Sigmoid colon (tissue), 4 donors: ENCODE measurements at regions not wholly inside any gene's neighbourhood (a gene's known extent, or its start where the extent isn't known, plus 50 kb on each side); places are given as distances from the start of the nearest gene placed in this dataset.

Experiments
- CTCF ChIP-seq, 4 experiments: fragments of 450-650 bp in 3 of 4; fragments of 200-600 bp in 1 of 4; IDR thresholded peaks; one replicate each; pipeline ENCODE4 v1.5.1; 2016 to 2019; ENCODE audit warnings: antibody characterized with exemption in 4 of 4, mild to moderate bottlenecking in 3 of 4, moderate library complexity in 2 of 4
- EP300 ChIP-seq, 4 donors: sonication (generic); formaldehyde crosslinking; IDR thresholded peaks; one replicate each; pipeline ENCODE4 v1.6.1; 2017; ENCODE audit warnings: antibody characterized with exemption in 4 of 4
- POLR2A ChIP-seq, 2 donors: fragments of 450-650 bp; IDR thresholded peaks; one replicate each; pipeline ENCODE4 v1.6.1; 2016; ENCODE audit warnings: antibody characterized with exemption in 2 of 2, mild to moderate bottlenecking in 2 of 2, moderate library complexity in 2 of 2
- POLR2AphosphoS5 ChIP-seq, 4 donors: sonication (generic); formaldehyde crosslinking; IDR thresholded peaks; one replicate each; pipeline ENCODE4 v1.6.1; 2017; ENCODE audit warnings: antibody characterized with exemption in 4 of 4

- TF ChIP-seq CTCF (IDR thresholded peaks at IDR 0.05) (no peak), EP300 (IDR thresholded peaks at IDR 0.05) (no peak), POLR2A (IDR thresholded peaks at IDR 0.05) (no peak), POLR2AphosphoS5 (IDR thresholded peaks at IDR 0.05) (no peak)
Measured at GRCh38 chr12:4080213-4080612, 193.3 kb upstream of the CCND2 start.
